ENCODE measurements at regions not wholly inside any gene's neighbourhood (a gene's known extent, or its start where the extent isn't known, plus 50 kb on each side); places are given as distances from the start of the nearest gene placed in this dataset.

DNA sequence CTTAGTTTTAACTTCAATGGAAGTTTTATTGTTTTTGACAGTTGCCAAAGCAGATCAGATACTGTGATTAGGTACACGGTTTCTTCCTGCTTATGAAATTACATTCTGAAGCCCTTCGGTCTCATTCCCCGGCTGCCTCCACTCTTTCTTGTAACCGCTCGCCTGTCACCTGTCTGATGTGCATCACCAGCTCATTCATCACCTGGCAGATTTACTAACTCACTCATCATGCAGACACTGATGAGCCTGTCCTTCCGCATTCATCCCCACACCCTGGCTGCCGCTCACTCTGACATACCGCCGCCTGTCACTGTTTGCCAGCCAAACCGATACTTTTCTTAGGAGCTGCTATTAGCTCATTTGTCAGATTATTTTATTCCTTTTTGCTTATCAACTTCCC is 82.8 kb upstream of the NSMCE3 start:
- DNase-seq (ENCODE audit: low read depth) = no peak
- TF ChIP-seq, protein P1, sequence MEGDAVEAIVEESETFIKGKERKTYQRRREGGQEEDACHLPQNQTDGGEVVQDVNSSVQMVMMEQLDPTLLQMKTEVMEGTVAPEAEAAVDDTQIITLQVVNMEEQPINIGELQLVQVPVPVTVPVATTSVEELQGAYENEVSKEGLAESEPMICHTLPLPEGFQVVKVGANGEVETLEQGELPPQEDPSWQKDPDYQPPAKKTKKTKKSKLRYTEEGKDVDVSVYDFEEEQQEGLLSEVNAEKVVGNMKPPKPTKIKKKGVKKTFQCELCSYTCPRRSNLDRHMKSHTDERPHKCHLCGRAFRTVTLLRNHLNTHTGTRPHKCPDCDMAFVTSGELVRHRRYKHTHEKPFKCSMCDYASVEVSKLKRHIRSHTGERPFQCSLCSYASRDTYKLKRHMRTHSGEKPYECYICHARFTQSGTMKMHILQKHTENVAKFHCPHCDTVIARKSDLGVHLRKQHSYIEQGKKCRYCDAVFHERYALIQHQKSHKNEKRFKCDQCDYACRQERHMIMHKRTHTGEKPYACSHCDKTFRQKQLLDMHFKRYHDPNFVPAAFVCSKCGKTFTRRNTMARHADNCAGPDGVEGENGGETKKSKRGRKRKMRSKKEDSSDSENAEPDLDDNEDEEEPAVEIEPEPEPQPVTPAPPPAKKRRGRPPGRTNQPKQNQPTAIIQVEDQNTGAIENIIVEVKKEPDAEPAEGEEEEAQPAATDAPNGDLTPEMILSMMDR (IDR thresholded peaks at IDR 0.05; ENCODE audit: low read depth, low read length, missing control alignments) = no peak
- H3K4me3 ChIP-seq (ENCODE audit: low read depth, low read length) = no peak overlapping the region

DNA sequence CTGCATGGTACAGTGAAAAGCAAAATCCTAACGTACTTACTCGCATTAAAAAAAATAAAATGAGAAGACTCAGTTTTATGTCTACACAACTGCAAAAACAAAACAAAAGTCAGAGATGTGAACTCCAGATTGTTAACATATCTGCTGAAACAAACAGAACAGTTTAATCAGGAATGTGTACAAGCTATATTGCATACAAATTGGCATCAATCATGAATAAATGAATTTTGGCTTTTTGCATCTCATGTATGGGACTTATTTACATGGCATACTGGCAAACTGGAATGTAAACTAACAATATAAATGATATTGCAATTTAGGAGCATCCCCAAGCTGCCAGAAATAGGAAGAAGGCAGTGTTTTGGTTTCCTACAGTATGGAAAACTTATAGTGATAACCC is 79.6 kb upstream of the NSMCE3 start:
- H3K4me3 ChIP-seq (ENCODE audit: low read depth, low read length) = no peak overlapping the region
- DNase-seq (ENCODE audit: low read depth) = no peak
- TF ChIP-seq, protein P1 (IDR thresholded peaks at IDR 0.05; ENCODE audit: low read depth, low read length, missing control alignments) = no peak

DNA sequence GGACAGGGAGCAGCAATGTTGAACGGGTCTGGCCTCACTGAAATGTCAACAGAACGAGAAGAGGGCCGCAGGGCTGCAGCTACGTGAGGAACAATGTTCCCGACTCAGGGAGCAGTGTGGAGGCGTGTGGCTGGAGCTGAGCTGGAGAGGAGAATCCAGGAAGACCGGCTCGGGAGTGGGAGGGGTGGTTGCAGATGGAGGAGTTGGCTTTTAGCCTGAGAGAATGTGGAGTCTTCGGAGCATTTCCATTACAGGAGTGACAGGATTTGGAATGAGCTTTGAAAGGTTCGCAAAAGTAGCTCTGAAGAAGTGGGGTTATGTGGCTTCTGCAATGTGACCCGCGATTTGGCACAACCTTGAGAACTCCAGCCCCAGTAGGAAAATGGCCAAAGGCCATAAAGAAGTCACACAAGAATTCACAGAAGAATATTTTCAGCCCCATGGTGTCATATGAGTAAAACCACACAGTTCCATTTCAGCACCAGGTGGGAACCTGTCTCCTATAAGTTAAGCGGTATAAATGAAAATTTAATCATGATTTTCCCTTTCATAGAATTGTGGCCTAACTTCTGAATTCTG is 78.8 kb upstream of the NSMCE3 start:
- no peak overlapping the region for H3K4me3 ChIP-seq (ENCODE audit: low read depth, low read length)
- no peak for DNase-seq (ENCODE audit: low read depth)
- TF ChIP-seq, protein P1 (IDR thresholded peaks at IDR 0.05; ENCODE audit: low read depth, low read length, missing control alignments) = no peak

DNA sequence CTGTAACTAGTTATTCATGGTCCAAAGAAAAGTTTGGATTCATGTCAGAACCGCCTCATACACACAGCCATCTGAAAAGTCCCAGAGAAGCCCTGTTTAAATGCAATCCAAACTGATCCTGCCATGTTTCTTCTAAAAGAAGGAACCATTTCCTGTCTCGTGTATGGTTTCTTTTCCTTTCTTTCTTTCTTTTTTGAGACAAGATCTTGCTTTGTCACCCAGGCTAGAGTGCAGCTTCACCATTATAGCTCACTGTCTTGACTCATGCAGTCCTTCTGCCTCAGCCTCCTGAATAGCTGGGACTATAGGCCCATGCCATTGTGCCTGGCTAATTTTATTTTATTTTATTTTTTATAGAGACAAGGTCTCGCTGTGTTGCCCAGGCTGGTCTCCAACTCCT is 77.4 kb upstream of the NSMCE3 start:
- H3K4me3 ChIP-seq (ENCODE audit: low read depth, low read length) = no peak overlapping the region
- DNase-seq (ENCODE audit: low read depth) = no peak
- TF ChIP-seq, protein P1 (IDR thresholded peaks at IDR 0.05; ENCODE audit: low read depth, low read length, missing control alignments) = no peak

DNA sequence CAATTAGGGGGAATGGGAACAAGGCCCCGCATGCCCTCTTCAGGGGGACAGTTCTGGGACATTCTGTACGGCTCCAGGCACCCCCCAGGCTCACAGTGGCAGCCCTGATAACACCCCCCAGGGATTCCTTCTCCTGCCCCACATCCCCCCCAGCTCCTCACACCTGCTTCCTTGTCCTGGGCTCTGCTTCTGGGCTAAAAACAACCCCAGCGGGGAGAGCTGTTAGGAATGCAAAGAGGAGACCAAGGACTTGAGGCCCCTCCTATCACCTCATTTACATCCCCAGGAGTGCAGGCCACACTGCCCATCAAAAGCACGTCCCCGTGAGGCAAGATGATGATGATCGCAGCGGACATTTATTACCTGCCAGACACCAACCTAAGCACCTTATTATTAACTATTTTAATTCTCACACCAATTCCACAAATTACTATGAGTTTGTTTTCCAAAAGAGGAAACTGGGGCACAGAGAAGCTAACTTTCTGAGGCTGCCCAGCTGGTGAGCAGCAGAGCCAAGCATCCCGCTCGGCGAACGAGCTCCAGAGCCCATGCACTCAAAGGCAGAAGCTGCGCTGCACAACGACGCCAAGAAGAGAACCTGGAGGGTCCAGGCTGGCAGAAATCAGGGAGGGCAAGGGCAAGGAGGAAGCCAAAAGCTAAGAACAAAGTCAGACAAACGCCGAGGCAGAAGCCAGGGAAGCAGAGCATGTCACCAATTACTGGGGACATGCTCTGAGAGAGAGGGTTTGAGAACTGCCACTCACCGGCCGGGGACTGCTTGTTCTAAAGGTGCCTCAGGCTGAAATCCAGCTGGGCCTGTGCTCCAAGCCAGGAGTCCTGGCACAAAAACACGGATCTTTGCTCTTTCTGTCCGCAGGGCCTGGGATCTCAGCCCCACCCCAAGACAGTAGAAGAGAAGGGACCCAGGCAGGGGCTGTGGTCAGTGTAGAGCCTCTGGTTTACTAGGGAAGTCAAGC is 76.2 kb upstream of the NSMCE3 start:
- no peak overlapping the region for H3K4me3 ChIP-seq (ENCODE audit: low read depth, low read length)
- TF ChIP-seq, protein P1 (IDR thresholded peaks at IDR 0.05; ENCODE audit: low read depth, low read length, missing control alignments) = no peak
- DNase-seq (ENCODE audit: low read depth) = no peak

DNA sequence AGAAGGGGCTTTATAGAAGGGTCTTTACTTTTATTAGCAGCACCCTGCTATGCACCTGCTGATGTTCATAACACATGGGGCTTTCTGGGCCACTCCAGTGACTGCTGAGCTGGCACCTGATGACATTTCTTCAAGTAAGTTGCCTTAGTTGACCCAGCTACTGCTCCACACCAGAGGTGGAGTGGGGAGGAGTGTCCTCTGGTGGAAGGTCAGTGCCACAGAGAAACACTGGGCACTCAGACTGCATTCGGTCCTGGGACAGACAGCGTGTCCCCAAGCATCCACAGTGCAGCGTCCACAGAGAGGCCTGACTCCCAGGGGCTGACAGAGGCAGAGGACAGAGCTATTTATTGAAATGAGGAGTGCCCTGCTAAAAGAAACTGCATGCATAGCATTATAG is 74.9 kb upstream of the NSMCE3 start:
- no peak overlapping the region for H3K4me3 ChIP-seq (ENCODE audit: low read depth, low read length)
- DNase-seq (ENCODE audit: low read depth) = no peak
- TF ChIP-seq, protein P1 (IDR thresholded peaks at IDR 0.05; ENCODE audit: low read depth, low read length, missing control alignments) = no peak
